H54 (cell line): ENCODE measurements at regions not wholly inside any gene's neighbourhood (a gene's known extent, or its start where the extent isn't known, plus 50 kb on each side); places are given as distances from the start of the nearest gene placed in this dataset.
A peak's percentile ranks its signal among the peaks of the same experiment; 100 is the strongest.

Experiments
- DNase-seq: peaks from one replicate; pipeline ENCODE4 v3.0.0; 2011; ENCODE audit warnings: low spot score, mixed read lengths; ENCODE audit not compliant: insufficient read length
- FAIRE-seq: peaks from 3 replicates; lab custom pipeline; 2011; peaks lifted over from hg19 to GRCh38; lab: Jason Lieb, UNC
- POLR2A ChIP-seq: IDR thresholded peaks from 2 replicates; pipeline ENCODE4 v1.6.1; 2011; ENCODE audit warnings: low read depth, mild to moderate bottlenecking, low read length

GRCh38 chr9:78781681-78782080 lies 484.8 kb downstream of the PSAT1 start:
- FAIRE-seq = peak; percentile 74
- TF ChIP-seq POLR2A = no peak
- DNase-seq = no peak

- no peak for TF ChIP-seq POLR2A
- FAIRE-seq (no peak), DNase-seq (no peak)
Measured at GRCh38 chr9:78782234-78782633, 485.3 kb downstream of the PSAT1 start.

GRCh38 chr9:78782858-78783257 lies 485.9 kb downstream of the PSAT1 start:
- FAIRE-seq (no peak), DNase-seq (no peak)
- TF ChIP-seq POLR2A = no peak

DNA sequence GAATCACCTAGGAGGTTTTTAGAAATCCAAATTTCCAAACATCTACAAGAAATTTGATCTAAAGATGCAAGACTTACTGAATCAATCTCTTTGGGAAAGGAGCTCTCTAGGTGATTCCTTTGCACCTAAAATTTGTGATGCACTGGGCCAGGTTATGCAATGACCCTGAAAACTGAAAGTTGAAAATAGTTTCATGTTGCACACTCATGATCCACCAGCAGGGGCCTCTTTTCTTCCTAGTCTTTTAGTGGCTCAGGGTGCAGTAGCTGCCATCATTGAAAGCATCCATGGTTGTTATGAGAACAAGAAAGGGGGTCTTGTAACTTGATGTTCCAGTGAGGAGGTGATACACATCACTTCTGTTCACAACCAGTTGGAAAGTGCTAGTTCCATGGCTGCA lies 486.8 kb downstream of the PSAT1 start:
- DNase-seq (no peak), FAIRE-seq (peak; percentile 38)
- TF ChIP-seq POLR2A = no peak

- DNase-seq (peak; percentile 38), FAIRE-seq (peak; percentile 98)
- no peak for TF ChIP-seq POLR2A
Measured at GRCh38 chr9:78786794-78787193, 489.9 kb downstream of the PSAT1 start.

- DNase-seq = no peak
- no peak for TF ChIP-seq POLR2A
- peak; percentile 89 for FAIRE-seq
Measured at GRCh38 chr9:78788101-78788500, 491.2 kb downstream of the PSAT1 start.

- FAIRE-seq = no peak
- DNase-seq = no peak
Measured at GRCh38 chr9:78791779-78792178, 494.9 kb downstream of the PSAT1 start.

DNA sequence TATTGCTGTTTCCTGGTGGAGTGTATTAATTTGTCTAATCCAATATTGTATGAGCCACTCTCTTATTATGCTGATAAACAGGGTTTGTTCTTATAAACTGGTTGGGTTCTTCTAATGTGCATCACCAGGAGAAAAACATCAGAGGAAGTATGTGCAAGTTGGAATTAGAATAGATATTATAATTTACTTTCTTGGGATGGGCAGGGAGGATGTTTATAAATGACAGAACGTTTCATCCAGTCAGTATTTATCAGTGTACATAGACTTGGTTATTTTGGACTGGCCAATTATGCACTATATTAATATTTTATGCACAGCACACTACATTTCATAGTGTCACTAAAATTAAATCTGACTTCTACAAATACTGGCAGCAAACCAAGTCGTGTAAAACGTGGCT lies 495.8 kb downstream of the PSAT1 start:
- peak; percentile 20 for FAIRE-seq
- no peak for DNase-seq
- no peak for TF ChIP-seq POLR2A

More at GRCh38 chr9:78791779-78792178, 494.9 kb downstream of the PSAT1 start:
- no peak for TF ChIP-seq POLR2A

DNA sequence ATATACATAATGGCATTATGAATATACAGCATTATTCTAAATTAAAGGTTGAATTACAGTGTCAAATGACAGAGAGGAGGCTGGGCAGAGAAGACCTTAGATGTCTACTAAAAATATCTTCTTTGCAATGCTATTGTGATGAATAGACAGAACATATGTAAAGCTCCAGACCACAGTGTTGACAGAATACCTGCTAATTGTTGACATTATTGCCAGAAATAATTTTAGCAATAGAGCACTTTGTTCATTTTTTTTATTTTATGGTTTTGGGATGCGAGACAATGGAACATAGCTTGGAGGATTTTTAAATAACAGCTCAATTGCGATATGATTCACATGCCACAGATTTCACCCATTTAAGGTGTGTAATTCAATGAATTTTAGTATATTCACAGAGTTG lies 508.8 kb downstream of the PSAT1 start:
- DNase-seq (no peak), FAIRE-seq (no peak)
- no peak for TF ChIP-seq POLR2A

DNA sequence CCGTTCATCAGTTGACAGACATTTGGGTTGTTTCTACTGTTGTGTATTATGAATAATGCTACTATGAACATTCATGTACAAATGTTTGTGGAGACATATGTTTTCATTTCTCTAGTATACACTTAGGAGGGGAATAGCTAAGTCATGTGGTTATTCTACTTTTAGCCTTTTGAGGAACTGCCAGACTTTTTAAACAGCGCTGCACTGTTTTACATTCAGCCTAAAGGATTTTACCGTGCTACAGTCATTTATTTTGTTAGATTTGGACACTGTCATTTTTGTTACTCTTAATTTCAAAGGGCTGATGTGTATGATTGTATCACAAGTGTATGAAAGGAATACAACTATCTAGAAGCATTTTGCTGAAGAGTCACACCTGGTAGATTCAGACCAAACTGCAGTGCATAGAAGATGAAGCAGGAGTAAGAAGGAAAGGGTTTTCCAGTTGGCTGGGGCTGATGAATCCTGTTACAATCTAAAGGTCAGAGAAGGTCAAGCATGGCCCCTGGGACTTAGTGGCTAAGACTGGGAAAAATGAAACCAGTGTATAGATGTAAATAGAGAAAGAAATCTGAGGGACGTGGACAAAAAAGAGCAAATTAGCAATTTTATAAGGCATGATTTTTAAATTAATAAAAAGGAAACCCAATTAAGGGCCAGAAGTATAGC lies 509.7 kb downstream of the PSAT1 start:
- TF ChIP-seq POLR2A = no peak
- DNase-seq = no peak
- FAIRE-seq = no peak

DNA sequence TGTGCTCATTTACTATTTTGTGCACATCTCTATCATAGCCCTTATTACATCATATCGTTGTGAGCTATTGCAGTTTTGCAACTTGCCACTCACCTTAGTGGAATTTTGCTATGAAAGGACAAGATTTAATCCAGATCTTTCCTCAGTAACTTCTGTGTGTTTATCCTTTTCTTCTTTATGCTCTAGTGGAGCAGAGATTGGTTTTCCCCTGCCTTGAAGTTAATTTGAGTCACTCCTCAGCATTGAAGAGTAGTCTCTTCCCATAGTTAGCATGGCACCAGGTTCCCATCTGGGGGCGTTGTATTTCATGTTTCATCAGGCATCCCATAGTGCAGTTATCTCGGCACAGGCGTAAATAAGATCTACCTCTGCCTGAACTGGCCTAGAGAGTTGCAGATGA lies 510.4 kb downstream of the PSAT1 start:
- TF ChIP-seq POLR2A = no peak
- DNase-seq (no peak), FAIRE-seq (no peak)

DNA sequence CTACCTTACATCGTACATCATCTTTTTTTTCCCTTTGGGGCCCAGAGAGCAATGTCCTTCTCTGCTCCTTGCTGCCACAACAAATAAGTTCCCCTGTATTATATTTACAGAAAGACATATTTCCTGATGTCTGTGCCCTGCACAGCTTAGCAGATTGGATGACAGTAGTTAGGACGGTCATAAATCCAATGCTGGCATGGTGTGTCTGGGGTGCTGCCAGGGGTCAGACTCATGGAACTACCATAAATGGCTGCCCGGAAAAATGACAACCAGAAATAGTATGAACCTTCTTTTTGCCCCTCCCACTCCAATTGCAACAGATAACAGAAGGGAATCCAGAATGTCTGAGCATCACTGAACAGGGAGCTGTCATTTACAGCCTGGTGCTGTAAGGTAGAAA lies 511.1 kb downstream of the PSAT1 start:
- DNase-seq (no peak), FAIRE-seq (no peak)
- TF ChIP-seq POLR2A = no peak

- no peak for TF ChIP-seq POLR2A
- FAIRE-seq = peak; percentile 80
- DNase-seq = peak; percentile 47
Measured at GRCh38 chr9:78811622-78812276, 514.8 kb downstream of the PSAT1 start.

- FAIRE-seq = no peak
- TF ChIP-seq POLR2A = no peak
Measured at GRCh38 chr9:78812665-78813064, 515.7 kb downstream of the PSAT1 start.

More at GRCh38 chr9:78812665-78813064, 515.7 kb downstream of the PSAT1 start:
- DNase-seq = no peak
